DND-41 (cell line): ENCODE measurements at regions not wholly inside any gene's neighbourhood (a gene's known extent, or its start where the extent isn't known, plus 50 kb on each side); places are given as distances from the start of the nearest gene placed in this dataset.

Experiments
- ATAC-seq: fragments of 200-7000 bp; cut with Tn5 transposase; 3 replicates; pipeline ENCODE4 v1.9.1; 2021; ENCODE audit warnings: low read depth; ENCODE audit not compliant: insufficient read depth
- DNase-seq: peaks from one replicate; pipeline ENCODE4 v3.0.0-alpha.2; 2020
- H2AFZ ChIP-seq: 2 replicates; pipeline ENCODE4 v1.6.0; 2012; ENCODE audit warnings: low read depth, low read length
- H3K27ac ChIP-seq: 2 replicates; pipeline ENCODE4 v1.5.1; 2012; ENCODE audit warnings: low read length, inconsistent platforms
- H3K27me3 ChIP-seq: fragments of 200-600 bp; sonication (generic); 2 replicates; pipeline ENCODE4 v1.6.0; 2012; ENCODE audit warnings: low read length, mild to moderate bottlenecking, inconsistent platforms; ENCODE audit not compliant: insufficient read depth, poor library complexity
- H3K36me3 ChIP-seq: 2 replicates; pipeline ENCODE4 v1.5.1; 2012; ENCODE audit warnings: low read length, inconsistent platforms; ENCODE audit not compliant: insufficient read depth
- H3K4me1 ChIP-seq: 2 replicates; pipeline ENCODE4 v1.5.1; 2012; ENCODE audit warnings: mild to moderate bottlenecking, low read length; ENCODE audit not compliant: insufficient read depth
- H3K4me2 ChIP-seq: 2 replicates; pipeline ENCODE4 v1.6.0; 2012; ENCODE audit warnings: mild to moderate bottlenecking, moderate library complexity, low read length, inconsistent platforms; ENCODE audit not compliant: insufficient read depth
- H3K4me3 ChIP-seq, 2 experiments: fragments of 200-600 bp in 1 of 2; shearing (Covaris generic) in 1 of 2; 2 replicates each; pipeline ENCODE4 v1.5.1; 2012 to 2016; ENCODE audit warnings: inconsistent platforms in 2 of 2, low read length in 2 of 2, mild to moderate bottlenecking in 2 of 2, low read depth in 1 of 2, moderate library complexity in 1 of 2
- H3K79me2 ChIP-seq: 2 replicates; pipeline ENCODE4 v1.6.0; 2012; ENCODE audit warnings: low read length, inconsistent platforms; ENCODE audit not compliant: insufficient read depth
- H3K9ac ChIP-seq: 2 replicates; pipeline ENCODE4 v1.6.0; 2012; ENCODE audit warnings: low read depth, mild to moderate bottlenecking, inconsistent platforms, low read length, moderate library complexity
- H3K9me3 ChIP-seq: 2 replicates; pipeline ENCODE4 v1.5.1; 2012; ENCODE audit warnings: low read length, moderate library complexity, mild to moderate bottlenecking, inconsistent platforms; ENCODE audit not compliant: insufficient read depth, severe bottlenecking
- H4K20me1 ChIP-seq: 2 replicates; pipeline ENCODE4 v1.6.0; 2012; ENCODE audit warnings: low read length; ENCODE audit not compliant: insufficient read depth
- EZH2 ChIP-seq: IDR thresholded peaks from 3 replicates; pipeline ENCODE4 v1.6.1; 2012; ENCODE audit warnings: borderline replicate concordance, low read depth, mild to moderate bottlenecking, moderate library complexity, low read length, inconsistent platforms; ENCODE audit not compliant: severe bottlenecking
- TF ChIP-seq, protein P1 (sequence below): IDR thresholded peaks from 2 replicates; pipeline ENCODE4 v1.5.1; 2012; ENCODE audit warnings: borderline replicate concordance, low read length, moderate library complexity, mild to moderate bottlenecking; ENCODE audit not compliant: poor library complexity, severe bottlenecking; ENCODE audit errors: extremely low read depth

DNA sequence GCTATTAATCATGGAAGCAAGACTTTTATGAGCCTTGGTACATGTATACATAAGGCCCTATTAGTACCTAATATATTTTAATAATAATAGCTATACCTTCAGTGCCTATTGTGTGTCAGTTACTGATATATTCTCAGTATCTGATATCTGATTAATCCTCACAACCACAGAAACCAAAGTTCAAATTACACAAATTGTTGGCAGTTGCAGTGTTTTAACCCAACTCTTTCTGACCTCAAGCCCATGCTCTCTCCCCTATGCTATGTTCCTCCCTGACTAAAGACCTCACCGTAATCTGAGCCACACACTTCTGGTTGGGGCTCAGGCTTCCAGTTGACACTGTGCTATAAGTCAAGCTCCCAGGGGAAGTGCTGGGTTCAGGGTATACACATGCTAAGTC, 214.4 kb downstream of the SPTSSA start:
- H3K9me3 ChIP-seq, result no peaks in the 10 kb centered on the region

DNA sequence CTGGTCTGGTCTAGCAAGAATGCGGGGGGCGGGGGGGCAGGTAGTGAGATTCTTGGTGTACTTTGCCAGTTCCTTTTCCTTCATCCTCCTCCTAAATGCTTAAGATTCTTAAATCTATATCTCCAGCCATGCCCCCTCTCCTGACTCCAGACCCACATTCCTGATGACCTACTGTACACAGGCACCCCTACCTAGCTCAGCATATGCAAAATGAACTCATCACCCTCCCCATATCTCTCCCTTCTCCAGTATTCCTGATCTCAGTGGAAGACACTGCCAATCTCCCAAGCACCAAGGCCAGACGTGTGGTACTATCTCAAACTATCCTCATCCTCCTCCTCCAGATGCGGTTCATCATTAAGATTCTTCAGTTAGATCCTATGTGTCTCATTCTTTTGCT, 215.8 kb downstream of the SPTSSA start:
- Histone ChIP-seq H2AFZ (no peak overlapping the region), H3K27me3 (no peaks in the 10 kb centered on the region)

More for the DNA sequence above, 214.4 kb downstream of the SPTSSA start:
- Histone ChIP-seq H2AFZ (no peak overlapping the region), H3K27me3 (no peaks in the 10 kb centered on the region), H3K4me2 (no peak overlapping the region), H3K9ac (no peak overlapping the region), H3K4me3 (no peak overlapping the region), H3K79me2 (no peaks in the 10 kb centered on the region), H3K4me1 (no peaks in the 10 kb centered on the region), H4K20me1 (no peaks in the 10 kb centered on the region), H3K36me3 (no peaks in the 10 kb centered on the region), H3K27ac (no peak overlapping the region)
- ATAC-seq, result no peak
- TF ChIP-seq EZH2, result no peak
- TF ChIP-seq, protein P1, sequence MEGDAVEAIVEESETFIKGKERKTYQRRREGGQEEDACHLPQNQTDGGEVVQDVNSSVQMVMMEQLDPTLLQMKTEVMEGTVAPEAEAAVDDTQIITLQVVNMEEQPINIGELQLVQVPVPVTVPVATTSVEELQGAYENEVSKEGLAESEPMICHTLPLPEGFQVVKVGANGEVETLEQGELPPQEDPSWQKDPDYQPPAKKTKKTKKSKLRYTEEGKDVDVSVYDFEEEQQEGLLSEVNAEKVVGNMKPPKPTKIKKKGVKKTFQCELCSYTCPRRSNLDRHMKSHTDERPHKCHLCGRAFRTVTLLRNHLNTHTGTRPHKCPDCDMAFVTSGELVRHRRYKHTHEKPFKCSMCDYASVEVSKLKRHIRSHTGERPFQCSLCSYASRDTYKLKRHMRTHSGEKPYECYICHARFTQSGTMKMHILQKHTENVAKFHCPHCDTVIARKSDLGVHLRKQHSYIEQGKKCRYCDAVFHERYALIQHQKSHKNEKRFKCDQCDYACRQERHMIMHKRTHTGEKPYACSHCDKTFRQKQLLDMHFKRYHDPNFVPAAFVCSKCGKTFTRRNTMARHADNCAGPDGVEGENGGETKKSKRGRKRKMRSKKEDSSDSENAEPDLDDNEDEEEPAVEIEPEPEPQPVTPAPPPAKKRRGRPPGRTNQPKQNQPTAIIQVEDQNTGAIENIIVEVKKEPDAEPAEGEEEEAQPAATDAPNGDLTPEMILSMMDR, result no peak
- DNase-seq, result no peak

DNA sequence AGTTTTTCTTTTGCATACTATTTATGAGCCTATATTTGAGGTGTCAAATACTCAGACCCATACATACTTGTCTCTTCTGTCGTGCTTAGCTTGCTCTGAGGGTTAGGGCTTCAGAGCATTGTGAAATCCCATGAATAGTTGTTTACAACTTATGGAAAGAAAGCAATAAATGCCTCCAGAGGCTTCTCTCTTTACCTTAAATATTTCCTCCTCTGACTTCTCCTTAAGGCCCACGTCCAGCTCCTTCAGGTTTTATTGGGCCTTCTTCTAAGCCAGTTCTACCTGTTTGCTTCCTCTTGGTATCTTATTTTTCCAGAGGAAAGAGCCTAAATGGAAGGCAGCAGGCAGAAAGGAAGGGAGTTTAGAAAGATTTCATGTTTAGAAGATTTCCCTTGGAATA, 218.6 kb downstream of the SPTSSA start:
- H4K20me1 ChIP-seq, result no peaks in the 10 kb centered on the region
- no peaks in the 10 kb centered on the region for H3K36me3 ChIP-seq
- no peaks in the 10 kb centered on the region for H3K27me3 ChIP-seq
- no peak overlapping the region for H3K4me2 ChIP-seq
- no peak overlapping the region for H3K9ac ChIP-seq
- H3K9me3 ChIP-seq, result no peaks in the 10 kb centered on the region
- DNase-seq (no peak), ATAC-seq (no peak)
- no peak for TF ChIP-seq EZH2
- TF ChIP-seq, protein P1, result no peak
- no peaks in the 10 kb centered on the region for H3K79me2 ChIP-seq
- no peak overlapping the region for H3K27ac ChIP-seq
- H3K4me1 ChIP-seq, result no peaks in the 10 kb centered on the region
- no peak overlapping the region for H2AFZ ChIP-seq
- no peak overlapping the region for H3K4me3 ChIP-seq

More for the DNA sequence above, 215.8 kb downstream of the SPTSSA start:
- Histone ChIP-seq H3K9ac (no peak overlapping the region), H3K9me3 (no peaks in the 10 kb centered on the region), H3K4me1 (no peaks in the 10 kb centered on the region), H4K20me1 (no peaks in the 10 kb centered on the region), H3K27ac (no peak overlapping the region), H3K4me3 (no peak overlapping the region), H3K4me2 (no peak overlapping the region), H3K36me3 (no peaks in the 10 kb centered on the region), H3K79me2 (no peaks in the 10 kb centered on the region)
- ATAC-seq (no peak), DNase-seq (no peak)
- no peak for TF ChIP-seq EZH2
- TF ChIP-seq, protein P1, result no peak

DNA sequence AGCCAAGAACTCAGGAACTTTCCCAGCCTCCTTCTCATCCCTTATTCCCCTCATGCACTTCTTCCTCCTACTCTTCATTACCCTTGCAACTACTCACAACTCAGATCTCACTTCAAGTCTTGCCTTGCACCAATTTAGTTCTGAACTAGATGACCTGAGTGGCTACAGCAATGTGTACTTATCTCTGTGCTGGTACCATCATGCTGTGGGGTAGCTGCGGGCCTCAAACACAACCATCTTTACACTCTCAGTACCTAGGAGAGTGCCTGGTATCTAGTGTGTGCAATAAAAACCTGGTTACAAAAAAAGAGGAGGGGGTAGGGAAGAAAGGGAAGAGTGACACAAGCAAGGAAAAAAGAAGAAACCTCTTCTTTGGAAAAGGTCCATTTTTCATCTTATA, 219.0 kb downstream of the SPTSSA start:
- no peak for ATAC-seq
- TF ChIP-seq EZH2, result no peak
- TF ChIP-seq, protein P1, result no peak
- no peaks in the 10 kb centered on the region for H4K20me1 ChIP-seq
- no peak overlapping the region for H3K4me3 ChIP-seq
- no peaks in the 10 kb centered on the region for H3K36me3 ChIP-seq
- no peak overlapping the region for H3K4me2 ChIP-seq
- H3K27ac ChIP-seq, result no peak overlapping the region
- H3K27me3 ChIP-seq, result no peaks in the 10 kb centered on the region
- no peak overlapping the region for H3K9ac ChIP-seq
- no peaks in the 10 kb centered on the region for H3K79me2 ChIP-seq
- no peaks in the 10 kb centered on the region for H3K9me3 ChIP-seq
- no peak for DNase-seq
- H3K4me1 ChIP-seq, result no peaks in the 10 kb centered on the region
- no peak overlapping the region for H2AFZ ChIP-seq
